HG03039 (cell line): ENCODE measurements at regions not wholly inside any gene's neighbourhood (a gene's known extent, or its start where the extent isn't known, plus 50 kb on each side); places are given as distances from the start of the nearest gene placed in this dataset.

Experiments
- ATAC-seq: cut with Tn5 transposase; IDR thresholded peaks from one replicate; pipeline ENCODE4 v1.9.1; 2021; ENCODE audit warnings: mild to moderate bottlenecking, moderate library complexity; ENCODE audit not compliant: unreplicated experiment

GRCh38 chr6:130670142-130670541 is 157.1 kb upstream of the SMLR1 start:
- ATAC-seq = no peak

- no peak for ATAC-seq
Observed at GRCh38 chr6:130671119-130671518, 156.1 kb upstream of the SMLR1 start.

DNA sequence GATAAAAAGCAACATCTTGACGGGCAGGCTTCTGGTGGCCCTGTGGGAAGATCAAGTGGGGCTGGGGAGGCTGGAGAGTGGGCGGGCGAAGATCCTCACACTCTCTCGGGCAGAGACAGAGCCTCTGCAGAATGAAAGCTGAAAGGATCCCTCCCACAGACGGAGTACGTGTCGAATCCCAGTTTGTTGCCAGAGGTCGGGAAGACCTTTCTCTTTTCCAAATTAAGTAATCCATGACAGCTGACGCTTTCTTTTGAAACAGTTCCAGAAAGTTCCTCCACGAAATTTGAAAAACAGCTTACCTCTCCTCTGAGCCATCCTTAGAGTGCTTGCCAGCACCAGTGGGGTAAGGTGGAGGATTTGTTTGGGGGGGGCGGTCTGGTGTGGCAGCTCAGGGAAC is 155.6 kb upstream of the SMLR1 start:
- no peak for ATAC-seq

GRCh38 chr6:130672153-130672552 is 155.1 kb upstream of the SMLR1 start:
- no peak for ATAC-seq

- ATAC-seq = no peak
Observed at GRCh38 chr6:130674604-130675003, 152.6 kb upstream of the SMLR1 start.

DNA sequence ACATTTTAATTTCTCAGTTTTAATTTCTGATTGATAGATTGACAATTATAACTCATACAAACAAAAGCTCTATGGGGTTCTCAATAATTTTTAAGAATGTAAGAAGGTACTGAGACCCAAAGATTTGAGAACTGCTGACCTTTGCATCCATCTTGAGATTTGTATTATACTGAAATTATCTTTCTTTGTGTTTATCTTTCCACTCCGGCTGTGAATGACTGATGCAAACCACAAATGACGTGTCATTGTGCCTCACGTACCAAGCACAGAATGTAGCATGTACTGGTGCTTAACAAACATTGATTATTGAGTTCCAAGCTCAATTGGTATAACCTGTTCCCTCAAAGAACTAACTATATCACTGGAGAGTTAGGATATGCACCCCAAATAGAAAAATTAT is 152.1 kb upstream of the SMLR1 start:
- ATAC-seq = no peak

- ATAC-seq = no peak
Observed at GRCh38 chr6:130676077-130676772, 151.0 kb upstream of the SMLR1 start.

DNA sequence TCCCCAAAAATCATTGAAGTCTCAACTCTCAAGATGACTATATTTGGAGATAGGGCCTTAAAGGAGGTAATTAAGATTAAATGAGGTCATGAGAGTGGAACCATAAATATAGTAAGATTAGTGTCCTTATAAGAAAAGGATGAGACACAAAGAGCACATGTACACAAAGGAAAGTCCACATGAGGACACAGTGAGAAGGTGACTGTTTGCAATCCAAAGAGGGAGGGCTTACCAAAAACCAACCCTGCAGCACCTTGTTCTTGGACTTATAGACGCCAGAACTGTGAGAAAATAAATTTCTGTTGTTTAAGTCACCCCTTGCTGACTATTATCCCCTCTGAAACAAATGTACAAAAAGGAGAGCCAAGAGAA is 150.4 kb upstream of the SMLR1 start:
- no peak for ATAC-seq

DNA sequence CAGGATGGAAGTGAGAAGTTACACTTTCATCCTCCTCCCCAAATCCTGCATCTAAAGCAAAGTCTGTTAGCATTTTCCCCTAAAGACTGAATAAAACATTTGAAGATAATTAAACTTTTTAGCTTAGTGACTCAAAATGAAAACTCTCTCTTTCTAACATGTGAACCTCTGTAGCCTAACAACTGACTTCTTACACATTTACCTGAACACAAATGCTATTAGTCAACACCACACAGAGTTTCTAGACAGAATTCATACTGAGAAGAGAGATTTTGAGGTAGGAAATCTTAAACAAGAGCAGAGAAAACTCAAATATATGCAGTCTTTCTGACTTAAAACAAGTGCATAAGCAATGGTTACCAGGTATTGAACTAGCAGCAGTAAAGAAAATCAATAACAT is 149.9 kb upstream of the SMLR1 start:
- no peak for ATAC-seq

DNA sequence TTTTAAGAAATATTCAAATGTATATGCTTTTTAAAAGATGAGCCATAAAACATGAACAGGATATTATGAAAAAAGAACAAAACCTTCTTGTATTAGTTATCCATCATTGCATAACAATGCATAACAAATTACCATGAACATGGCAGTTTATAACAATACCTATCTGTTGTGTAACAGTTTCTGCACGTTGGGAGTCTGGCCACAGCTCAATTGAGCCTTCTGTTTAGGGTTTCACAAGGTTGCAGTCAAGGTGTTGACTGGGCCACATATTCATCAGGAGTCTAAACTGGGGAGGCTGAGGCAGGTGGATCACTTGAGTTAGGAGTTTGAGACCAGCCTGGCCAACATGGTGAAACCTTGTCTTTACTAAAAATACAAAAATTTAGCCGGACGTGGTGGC is 149.4 kb upstream of the SMLR1 start:
- ATAC-seq = no peak

DNA sequence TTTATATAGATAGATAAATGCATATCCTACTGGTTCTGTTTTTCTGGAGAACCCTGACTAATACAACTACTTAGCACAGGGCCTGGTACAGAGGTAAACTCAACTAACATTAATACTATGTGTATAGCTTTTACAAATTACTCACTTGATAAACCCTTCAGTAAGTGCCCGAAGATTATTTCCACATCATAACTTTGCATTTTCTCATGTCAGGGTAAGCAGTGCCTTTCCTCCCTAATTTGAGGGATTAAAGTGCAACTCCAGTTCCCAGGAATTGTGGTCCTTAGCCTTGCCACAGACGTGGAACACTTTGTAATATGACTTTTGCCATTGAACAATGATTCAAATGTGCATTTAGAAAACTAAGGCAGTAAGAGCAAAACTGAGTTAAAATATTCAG is 147.5 kb upstream of the SMLR1 start:
- ATAC-seq = no peak

DNA sequence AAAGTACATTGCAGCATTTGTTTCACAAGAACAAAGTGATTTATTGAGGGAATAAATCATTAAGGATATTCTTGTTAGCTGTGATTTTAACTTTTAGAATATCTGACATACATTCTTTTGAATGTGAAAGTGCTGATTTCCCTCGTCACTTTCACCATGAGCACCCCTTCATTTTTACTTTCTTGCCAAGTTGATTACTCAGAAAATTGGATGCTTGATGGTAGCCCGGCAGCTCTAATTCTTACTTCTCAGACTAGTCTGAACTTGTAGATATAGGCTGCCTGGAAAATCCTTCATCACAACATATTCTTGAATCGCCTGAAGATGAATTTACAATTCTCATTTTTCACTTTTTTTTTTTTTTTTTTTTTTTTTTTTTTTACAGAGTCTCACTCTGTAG is 147.1 kb upstream of the SMLR1 start:
- ATAC-seq = no peak

DNA sequence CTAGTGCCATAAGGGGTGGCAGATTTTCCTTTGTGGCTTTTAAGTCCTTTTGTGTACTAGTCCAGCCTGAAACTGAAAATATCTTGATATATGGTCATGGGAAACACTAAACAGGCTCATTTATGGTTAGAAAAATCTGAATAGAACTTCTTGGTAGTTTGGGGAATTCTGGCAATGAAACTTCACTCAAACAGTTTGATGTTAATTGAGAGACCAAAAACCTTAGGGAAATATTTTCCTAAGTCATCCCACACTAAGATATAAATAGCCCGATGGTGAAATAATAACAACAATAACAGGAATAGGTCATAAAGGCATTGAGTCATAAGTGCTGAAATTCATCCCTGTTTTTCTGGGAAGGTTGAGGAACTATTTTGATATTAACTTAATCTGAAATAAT is 146.2 kb upstream of the SMLR1 start:
- no peak for ATAC-seq

DNA sequence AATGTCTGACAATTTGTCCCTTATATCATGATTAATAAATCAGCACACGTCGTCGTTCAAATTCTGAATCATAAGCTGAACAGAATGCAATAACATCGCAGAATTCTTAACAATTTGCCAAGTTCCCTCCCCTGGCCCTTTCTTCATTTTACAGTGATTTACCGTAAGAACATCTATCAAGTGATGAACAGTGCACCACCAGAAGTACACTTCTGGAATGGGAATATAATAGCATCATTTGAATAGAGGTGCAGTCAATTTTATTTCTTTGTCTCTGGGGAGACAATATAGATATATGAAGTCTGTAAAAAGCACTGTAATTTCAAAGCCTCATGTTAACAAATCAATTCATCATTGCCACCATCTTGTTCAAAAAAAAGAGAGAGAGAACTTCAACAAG is 145.1 kb upstream of the SMLR1 start:
- no peak for ATAC-seq

DNA sequence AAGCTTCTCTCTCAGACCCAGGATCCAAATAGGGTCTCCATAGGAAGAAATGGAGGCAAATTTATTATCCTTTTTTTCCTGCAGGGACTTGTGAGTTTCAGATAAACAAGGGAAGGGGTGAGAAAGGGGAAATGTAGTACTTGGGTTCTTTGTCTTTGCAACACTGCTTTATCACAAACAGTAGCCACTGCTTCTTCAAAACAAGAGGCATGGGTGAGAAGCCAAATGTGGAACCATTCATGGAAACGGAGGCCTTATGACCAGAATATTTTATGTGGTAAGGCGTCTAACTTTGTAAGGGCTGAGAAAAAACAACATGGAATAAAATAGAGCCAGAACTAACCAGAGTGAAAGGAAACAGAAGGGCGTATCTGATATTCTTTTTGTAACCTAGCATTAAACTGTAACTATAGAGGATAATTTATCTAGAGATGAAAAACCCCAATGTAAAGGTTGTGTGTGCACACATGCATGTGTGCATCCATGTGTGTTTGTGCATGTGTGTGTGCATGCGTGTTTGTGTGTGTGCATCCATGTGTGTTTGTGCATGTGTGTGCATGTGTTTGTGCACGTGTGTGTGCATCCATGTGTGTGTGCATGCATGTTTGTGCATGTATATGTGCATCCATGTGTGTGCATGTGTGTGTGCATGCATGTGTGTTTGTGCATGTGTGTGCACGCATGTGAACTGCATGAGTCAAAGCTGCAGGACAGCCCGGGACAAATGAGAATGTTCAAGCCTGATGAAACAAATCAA is 143.3 kb upstream of the SMLR1 start:
- no peak for ATAC-seq

DNA sequence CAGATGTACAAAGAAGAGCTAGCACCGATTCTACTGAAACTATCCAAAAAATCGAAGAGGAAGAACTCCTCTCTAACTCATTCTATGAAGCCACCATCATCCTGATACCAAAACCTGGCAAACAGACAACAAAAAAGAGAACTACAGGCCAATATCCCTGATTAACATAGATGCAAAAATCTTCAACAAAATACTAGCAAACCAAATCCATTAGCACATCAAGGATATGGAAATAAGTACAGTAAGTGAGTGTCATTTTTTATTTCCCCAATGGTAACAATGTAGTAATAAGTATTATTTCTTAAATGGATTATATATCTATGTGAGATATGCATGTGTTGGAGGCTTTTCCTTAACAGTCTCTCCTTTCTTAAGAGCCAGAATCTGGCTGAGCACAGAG is 134.5 kb upstream of the SMLR1 start:
- ATAC-seq = no peak

- ATAC-seq = no peak
Observed at GRCh38 chr6:130693944-130694343, 133.3 kb upstream of the SMLR1 start.

- no peak for ATAC-seq
Observed at GRCh38 chr6:130694606-130695005, 132.6 kb upstream of the SMLR1 start.

- no peak for ATAC-seq
Observed at GRCh38 chr6:130696806-130697205, 130.4 kb upstream of the SMLR1 start.

GRCh38 chr6:130697271-130697994 is 129.8 kb upstream of the SMLR1 start:
- ATAC-seq = peak; percentile 32

DNA sequence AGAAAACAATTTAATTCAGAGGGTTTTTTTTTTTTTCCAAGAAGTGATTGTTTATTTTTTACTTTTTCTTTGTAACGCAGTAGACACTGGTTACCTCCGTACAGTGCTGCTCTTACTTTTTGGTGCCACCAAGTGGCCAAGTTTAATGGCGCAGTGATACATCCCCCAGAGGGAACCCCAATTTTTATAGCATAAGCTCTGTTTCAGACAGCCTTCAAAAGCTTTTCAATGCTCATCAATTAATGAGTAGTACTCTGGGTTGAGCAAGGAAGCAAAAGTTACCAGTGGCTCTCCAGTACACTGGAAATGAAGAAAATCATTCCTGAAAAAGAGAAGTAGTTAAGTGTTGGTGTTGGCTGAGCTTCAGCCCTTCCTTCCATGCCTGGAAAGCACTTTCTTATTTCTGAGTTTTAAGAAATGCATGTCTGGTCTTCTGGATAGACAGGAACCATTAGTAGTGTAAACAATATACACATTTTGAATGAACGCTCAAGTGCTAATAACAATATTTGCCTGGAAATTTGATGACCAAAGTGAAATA is 129.1 kb upstream of the SMLR1 start:
- peak; percentile 72 for ATAC-seq

GRCh38 chr6:130699742-130700141 is 127.5 kb upstream of the SMLR1 start:
- ATAC-seq = no peak
